PC-3 (cell line): ENCODE measurements at regions not wholly inside any gene's neighbourhood (a gene's known extent, or its start where the extent isn't known, plus 50 kb on each side); places are given as distances from the start of the nearest gene placed in this dataset.

Source experiments
- CTCF ChIP-seq: fragments of 300-600 bp; sonication (generic); conservative IDR thresholded peaks from 2 replicates; pipeline ENCODE4 v1.5.1; 2017; ENCODE audit warnings: antibody characterized with exemption, low read depth, mild to moderate bottlenecking, low read length
- EZH2 ChIP-seq: fragments of 300-600 bp; sonication (generic); IDR thresholded peaks from one replicate; pipeline ENCODE4 v1.6.1; 2017; ENCODE audit warnings: antibody characterized with exemption, mild to moderate bottlenecking, low read length; ENCODE audit not compliant: unreplicated experiment
- EZH2phosphoT487 ChIP-seq: fragments of 300-600 bp; sonication (generic); IDR thresholded peaks from 2 replicates; pipeline ENCODE4 v1.6.1; 2018; ENCODE audit warnings: mild to moderate bottlenecking, antibody characterized with exemption, low read length, borderline replicate concordance

DNA sequence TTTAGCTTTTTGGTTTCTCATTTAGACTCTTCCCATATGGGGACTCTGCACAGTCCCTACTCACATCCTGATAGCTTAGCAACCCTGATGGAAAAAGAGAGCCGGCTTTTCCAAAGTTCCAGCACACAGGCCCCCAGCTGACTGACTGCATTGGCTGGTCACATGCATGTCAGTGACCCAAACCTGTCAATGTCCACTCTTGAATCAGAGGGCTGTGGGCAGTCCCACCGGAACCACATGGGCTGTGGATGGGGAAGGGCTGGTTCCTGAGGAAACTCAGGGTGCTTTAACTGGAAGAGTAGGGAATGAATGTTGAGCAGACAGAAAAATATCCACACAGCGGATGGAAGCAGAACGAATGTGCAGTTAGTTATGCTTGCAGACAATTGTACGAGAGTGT is 136.6 kb downstream of the NSG2 start:
- TF ChIP-seq CTCF (no peak), EZH2 (no peak), EZH2phosphoT487 (no peak)
